GM18508 (cell line): ENCODE measurements at regions not wholly inside any gene's neighbourhood (a gene's known extent, or its start where the extent isn't known, plus 50 kb on each side); places are given as distances from the start of the nearest gene placed in this dataset.

Experiments used
- ATAC-seq: cut with Tn5 transposase; IDR thresholded peaks from one replicate; pipeline ENCODE4 v1.9.1; 2021; ENCODE audit warnings: moderate number of reproducible peaks; ENCODE audit not compliant: insufficient read depth, unreplicated experiment

GRCh38 chr9:107869111-107869510, 379.5 kb upstream of the KLF4 start:
- no peak for ATAC-seq

DNA sequence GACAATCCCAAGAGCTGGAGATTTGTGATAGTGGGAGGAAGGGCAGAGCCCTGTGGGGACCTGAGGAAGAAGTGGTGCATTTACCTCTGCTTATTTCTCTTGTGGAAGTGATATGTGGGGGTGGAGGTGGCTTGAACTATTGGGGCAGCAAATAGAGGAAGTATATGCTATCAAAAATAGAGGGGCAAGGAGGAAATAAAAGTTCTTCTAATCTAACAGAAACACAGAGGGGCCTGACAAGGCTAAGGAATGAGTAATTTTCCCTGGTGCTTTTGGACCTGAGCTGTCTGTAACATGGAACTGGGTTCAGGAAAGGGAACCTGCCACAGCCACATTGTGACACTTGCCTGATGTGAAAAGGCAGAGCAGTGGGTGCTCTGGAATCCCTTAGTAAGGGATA, 378.6 kb upstream of the KLF4 start:
- no peak for ATAC-seq

DNA sequence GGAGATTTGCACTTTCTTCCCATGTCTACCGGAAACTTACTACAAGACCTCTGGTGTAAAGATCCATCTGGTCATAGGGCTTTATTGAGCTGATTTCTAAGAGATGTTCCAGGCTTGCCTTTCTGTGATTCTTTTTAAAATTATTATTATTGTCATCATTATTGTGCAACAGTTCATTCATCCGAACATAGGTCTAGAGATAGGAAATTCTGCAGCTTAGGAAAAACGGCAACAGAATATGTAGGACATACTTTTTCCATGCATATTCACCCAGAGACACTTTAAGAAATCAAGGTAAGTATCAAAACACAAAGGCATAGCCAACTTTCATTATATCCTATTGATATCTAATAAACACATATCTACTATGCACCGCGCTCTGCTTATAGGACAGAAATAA, 378.2 kb upstream of the KLF4 start:
- no peak for ATAC-seq

DNA sequence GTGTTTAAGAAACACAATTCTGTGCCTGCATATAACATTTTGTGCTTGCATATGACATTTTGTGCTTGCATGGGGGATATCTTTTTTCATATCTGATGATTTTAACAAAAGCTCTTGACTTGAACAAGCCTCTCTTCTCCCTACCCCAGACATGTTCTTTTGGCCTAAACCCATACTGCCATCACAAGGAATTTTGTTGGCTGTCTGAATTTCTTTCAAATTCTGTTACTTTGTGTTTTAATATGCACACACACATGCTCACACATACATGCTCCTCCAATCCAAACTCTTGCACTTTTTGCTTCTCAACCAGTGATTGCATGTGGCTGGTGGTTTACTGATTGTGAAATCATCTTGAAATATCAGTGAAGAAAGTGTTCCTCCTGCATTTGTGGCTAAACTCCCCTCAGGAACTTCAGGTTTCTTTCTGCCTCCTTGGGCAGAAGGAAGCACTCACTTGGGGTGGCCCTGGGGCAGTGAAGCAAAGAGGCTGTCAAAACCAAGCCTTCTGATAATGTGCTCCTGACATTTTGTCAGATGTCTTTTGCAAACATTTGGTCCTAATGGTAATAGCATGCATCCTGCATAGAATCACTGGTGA, 377.2 kb upstream of the KLF4 start:
- no peak for ATAC-seq

GRCh38 chr9:107863396-107863795, 373.8 kb upstream of the KLF4 start:
- no peak for ATAC-seq

GRCh38 chr9:107862881-107863280, 373.3 kb upstream of the KLF4 start:
- no peak for ATAC-seq

DNA sequence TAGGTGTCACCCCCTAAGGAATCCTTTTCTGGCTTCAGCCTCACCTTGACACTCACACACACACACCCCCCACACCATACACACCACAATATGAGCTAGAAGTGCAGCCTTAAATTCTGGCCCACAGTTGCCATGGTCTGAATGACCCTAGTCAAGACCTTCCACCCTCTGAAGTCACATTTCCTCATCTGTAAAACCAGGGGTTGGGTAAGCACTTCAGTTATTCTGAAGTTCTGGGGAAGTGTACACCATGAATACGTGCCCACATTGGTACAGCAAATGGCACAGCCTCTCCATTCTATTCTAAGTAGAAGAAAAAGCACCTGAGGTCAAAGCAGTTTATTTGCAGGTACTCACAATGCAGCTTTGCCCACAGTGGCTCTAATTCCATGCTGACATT, 372.8 kb upstream of the KLF4 start:
- no peak for ATAC-seq

DNA sequence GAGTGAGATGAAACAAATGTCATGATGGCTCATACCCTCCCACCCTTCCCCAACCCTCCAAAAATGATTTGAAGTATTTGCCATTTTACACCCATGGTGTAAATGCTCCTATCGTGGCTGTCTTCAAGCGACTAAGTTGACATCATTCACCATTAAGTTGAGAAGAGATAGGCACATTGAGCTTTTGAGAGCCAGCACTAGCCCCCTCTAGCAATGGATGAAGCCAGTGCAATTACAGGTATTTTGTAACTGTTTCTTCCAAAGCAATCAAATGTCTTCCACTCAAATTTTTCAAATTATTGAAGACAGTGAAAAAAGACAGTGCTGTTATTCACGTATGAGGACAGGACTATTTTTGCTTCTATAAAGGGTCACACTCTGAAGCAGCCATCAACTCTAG, 371.5 kb upstream of the KLF4 start:
- ATAC-seq = no peak

GRCh38 chr9:107858260-107858659, 368.7 kb upstream of the KLF4 start:
- ATAC-seq = no peak

DNA sequence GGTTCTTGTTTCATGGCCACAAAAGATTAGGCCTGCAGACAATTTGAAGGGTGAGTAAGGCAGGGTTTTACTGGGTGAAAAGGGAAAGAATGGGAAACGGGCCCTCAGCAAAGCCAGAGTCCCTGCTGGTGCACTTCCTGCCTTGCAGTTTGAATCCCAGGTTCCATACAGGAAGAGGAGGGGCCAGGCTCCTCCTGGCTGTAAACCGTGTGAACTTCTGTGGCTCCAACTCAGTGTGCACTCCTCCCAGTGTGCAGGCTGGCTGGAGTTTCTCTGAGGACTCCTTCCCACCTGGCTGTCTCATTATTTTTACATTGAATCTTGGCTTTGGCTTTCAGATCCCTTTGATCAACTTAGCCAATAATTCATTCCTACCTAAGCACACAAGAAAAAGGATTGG, 367.1 kb upstream of the KLF4 start:
- ATAC-seq = no peak

DNA sequence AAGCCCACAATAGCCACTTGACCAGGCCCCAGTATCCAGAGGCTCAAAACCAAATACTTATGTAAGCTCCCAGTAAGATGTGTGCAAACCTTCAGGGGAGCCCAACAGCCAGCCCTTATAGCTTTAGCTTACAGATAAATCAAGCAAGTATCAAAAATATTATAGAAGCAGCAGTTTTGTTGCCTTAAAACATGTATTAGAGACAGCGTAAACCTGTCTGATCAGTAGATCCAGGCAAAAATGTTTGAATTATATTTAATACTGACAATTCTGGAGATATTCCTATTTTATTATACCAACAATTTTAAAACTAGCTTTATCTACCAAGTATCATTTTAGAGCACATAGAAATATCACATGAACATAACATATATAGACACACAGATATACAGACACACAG, 365.6 kb upstream of the KLF4 start:
- ATAC-seq = no peak

- ATAC-seq = no peak
Measured at GRCh38 chr9:107853461-107853860, 363.9 kb upstream of the KLF4 start.

DNA sequence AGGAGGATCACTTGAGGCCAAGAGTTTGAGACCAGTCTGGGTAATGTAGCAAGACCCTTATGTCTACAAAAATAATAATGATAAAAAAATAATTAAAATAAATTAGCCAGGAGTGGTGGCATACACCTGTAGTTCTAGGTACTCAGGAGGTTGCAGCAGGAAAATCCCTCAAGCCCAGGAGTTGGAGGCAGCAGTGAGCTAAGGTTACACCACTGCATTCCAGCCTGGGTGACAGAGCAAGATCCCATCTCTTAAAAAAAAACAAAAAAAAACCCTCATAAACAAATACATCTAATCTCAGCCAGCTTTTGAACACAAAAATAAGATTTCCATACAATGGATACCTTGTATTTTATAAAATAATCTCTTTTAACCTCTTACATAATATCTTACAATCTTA, 363.3 kb upstream of the KLF4 start:
- ATAC-seq = no peak

DNA sequence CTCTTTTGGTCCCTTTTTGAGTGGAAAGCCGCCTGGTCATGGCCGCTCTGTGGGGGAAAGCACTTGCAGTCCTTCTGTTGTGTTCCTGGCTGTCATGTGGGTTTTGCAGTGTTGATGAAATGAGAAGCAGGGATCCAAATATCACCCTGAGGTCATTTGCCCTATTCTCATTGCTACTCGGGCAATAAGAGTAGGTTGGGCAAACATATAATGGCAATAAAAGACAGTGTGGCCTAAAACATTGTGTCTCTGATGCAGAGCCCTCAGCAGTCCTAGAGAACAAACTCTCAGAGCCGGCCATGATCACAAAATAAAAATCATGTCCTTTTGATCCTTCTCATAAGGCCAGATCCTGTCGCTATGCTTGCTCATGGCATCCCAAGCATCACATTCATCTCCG, 361.1 kb upstream of the KLF4 start:
- ATAC-seq = no peak

GRCh38 chr9:107847978-107848964, 358.7 kb upstream of the KLF4 start:
- ATAC-seq = no peak

DNA sequence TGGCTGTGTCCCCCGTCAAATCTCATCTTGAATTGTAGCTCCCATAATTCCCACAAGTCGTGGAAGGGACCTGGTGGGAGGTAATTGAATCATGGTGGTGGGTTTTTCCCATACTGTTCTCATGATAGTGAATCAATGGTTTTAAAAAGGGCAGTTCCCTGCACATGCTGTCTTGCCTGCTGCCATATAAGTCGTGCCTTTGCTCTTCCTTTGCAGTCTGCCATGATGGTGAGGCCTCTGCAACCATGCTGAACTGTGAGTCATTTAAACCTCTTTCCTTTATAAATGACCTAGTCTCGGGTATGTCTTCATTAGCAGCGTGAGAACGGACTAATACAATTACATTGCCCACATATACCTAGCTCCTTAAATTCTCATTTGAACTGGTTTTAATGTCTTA, 353.0 kb upstream of the KLF4 start:
- ATAC-seq = no peak

GRCh38 chr9:107841076-107841475, 351.5 kb upstream of the KLF4 start:
- no peak for ATAC-seq

- no peak for ATAC-seq
Measured at GRCh38 chr9:107839371-107839770, 349.8 kb upstream of the KLF4 start.

DNA sequence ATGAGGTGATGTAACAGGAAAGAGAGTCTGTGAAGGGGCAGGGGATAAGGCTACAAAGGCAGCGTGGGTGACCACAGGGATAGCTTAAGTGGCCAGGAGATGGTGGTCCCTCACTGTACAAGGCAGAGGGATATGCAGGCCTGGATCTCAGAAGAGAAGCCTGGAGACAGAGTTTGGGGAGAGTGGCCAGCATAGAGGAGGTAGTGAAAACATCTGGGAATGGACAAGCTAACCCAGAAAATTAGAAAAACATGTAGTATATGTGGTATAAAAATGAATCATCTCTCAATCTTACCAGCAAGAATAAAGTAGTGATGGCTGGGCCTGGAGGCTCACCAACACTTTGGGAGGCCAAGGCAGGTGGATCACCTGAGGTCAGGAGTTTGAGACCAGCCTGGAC, 349.2 kb upstream of the KLF4 start:
- no peak for ATAC-seq

GRCh38 chr9:107836300-107836699, 346.7 kb upstream of the KLF4 start:
- no peak for ATAC-seq

- no peak for ATAC-seq
Measured at GRCh38 chr9:107833295-107833694, 343.7 kb upstream of the KLF4 start.

GRCh38 chr9:107832871-107833270, 343.3 kb upstream of the KLF4 start:
- ATAC-seq = no peak
